Lung (tissue), 11 donors: ENCODE measurements at regions not wholly inside any gene's neighbourhood (a gene's known extent, or its start where the extent isn't known, plus 50 kb on each side); places are given as distances from the start of the nearest gene placed in this dataset.

Source experiments
- ATAC-seq: fragments of 200-7000 bp; cut with Tn5 transposase; one replicate; pipeline ENCODE4 v1.9.1; 2020; ENCODE audit warnings: moderate number of reproducible peaks; ENCODE audit not compliant: insufficient read depth, low FRiP score
- DNase-seq, 3 donors: peaks; one replicate each; pipeline ENCODE4 v3.0.0-alpha.2; 2013 to 2017
- H3K27ac ChIP-seq, 2 donors: one replicate each; pipeline ENCODE4 v1.5.1; 2013; ENCODE audit warnings: mild to moderate bottlenecking in 2 of 2, moderate library complexity in 2 of 2, control low read depth in 1 of 2, inconsistent platforms in 1 of 2, low read depth in 1 of 2, low read length in 1 of 2
- H3K27me3 ChIP-seq, 3 donors: one replicate each; pipeline ENCODE4 v1.5.1; 2013; ENCODE audit warnings: low read length in 2 of 3; ENCODE audit not compliant: control insufficient read depth in 3 of 3, insufficient read depth in 3 of 3
- H3K36me3 ChIP-seq, 4 donors: one replicate each; pipeline ENCODE4 v1.5.1; 2013; ENCODE audit warnings: low read length in 4 of 4, mild to moderate bottlenecking in 1 of 4, moderate library complexity in 1 of 4; ENCODE audit not compliant: control insufficient read depth in 4 of 4, insufficient read depth in 4 of 4
- H3K4me1 ChIP-seq, 5 donors: one replicate each; pipeline ENCODE4 v1.5.1; 2013; ENCODE audit warnings: low read length in 5 of 5, mild to moderate bottlenecking in 2 of 5, moderate library complexity in 1 of 5; ENCODE audit not compliant: control insufficient read depth in 5 of 5, insufficient read depth in 5 of 5
- H3K4me3 ChIP-seq: one replicate; pipeline ENCODE4 v1.5.1; 2013; ENCODE audit warnings: mild to moderate bottlenecking, control low read depth, moderate library complexity
- H3K9ac ChIP-seq, 2 donors: one replicate each; pipeline ENCODE4 v1.5.1; 2013; ENCODE audit warnings: low read length in 2 of 2, control low read depth in 1 of 2; ENCODE audit not compliant: insufficient read depth in 1 of 2
- H3K9me3 ChIP-seq, 4 donors: one replicate each; pipeline ENCODE4 v1.5.1; 2013; ENCODE audit warnings: low read length in 3 of 4, mild to moderate bottlenecking in 1 of 4, moderate library complexity in 1 of 4; ENCODE audit not compliant: control insufficient read depth in 4 of 4, insufficient read depth in 3 of 4
- CTCF ChIP-seq: IDR thresholded peaks from 2 replicates; pipeline ENCODE4 v1.5.1; 2012; ENCODE audit warnings: mild to moderate bottlenecking; ENCODE audit errors: control extremely low read depth, extremely low read depth
- WGBS, 2 donors: extraction: QIAGEN DNeasy Blood & Tissue Kit; methylation state at CpG; one replicate each; pipeline ENCODE4 v1.1.7; 2013; 5-methylcytosine and 5-hydroxymethylcytosine counted together
- donor health status: control.
- donor health status: control.
- donor health status: Bipolar disorder and iron deficiency.
- donor health status: healthy.
- donor health status: DM: yes; HTN: yes; CAD: no.

GRCh38 chr5:3323144-3323543 lies 272.5 kb upstream of the IRX1 start:
- peaks cover 0 to 11% (median 1%) of the 10 kb centered on the region in 4 donors for H3K9me3 ChIP-seq
- H3K4me3 ChIP-seq, result no peak overlapping the region
- TF ChIP-seq CTCF, result no peak
- no peaks in the 10 kb centered on the region for H3K27me3 ChIP-seq
- WGBS, 2 donors, result 92% methylated on average over 3 of the region's 3 CpGs
- DNase-seq (no peak), ATAC-seq (no peak)
- no peak overlapping the region for H3K9ac ChIP-seq
- H3K4me1 ChIP-seq, result peaks cover 0 to 17% (median 6%) of the 10 kb centered on the region in 5 donors
- no peak overlapping the region for H3K27ac ChIP-seq
- H3K36me3 ChIP-seq, result no peaks in the 10 kb centered on the region

GRCh38 chr5:3322642-3323041 lies 273.0 kb upstream of the IRX1 start:
- no peak overlapping the region for H3K27ac ChIP-seq
- WGBS, 2 donors, result 96 to 97% methylated on average over 3 of the region's 3 CpGs
- TF ChIP-seq CTCF, result no peak
- H3K9ac ChIP-seq, result no peak overlapping the region
- H3K4me3 ChIP-seq, result no peak overlapping the region
- ATAC-seq (no peak), DNase-seq (peak in 1 of 3 donors; percentile 7)
- H3K27me3 ChIP-seq, result no peaks in the 10 kb centered on the region
- no peaks in the 10 kb centered on the region for H3K36me3 ChIP-seq
- peaks cover 0 to 11% (median 1%) of the 10 kb centered on the region in 4 donors for H3K9me3 ChIP-seq
- H3K4me1 ChIP-seq, result peaks cover 0 to 17% (median 6%) of the 10 kb centered on the region in 5 donors

- WGBS, 2 donors, result 89 to 91% methylated on average over 10 of the region's 10 CpGs
- DNase-seq, result peak in 1 of 3 donors; percentile 9
- Histone ChIP-seq H3K27ac (no peak overlapping the region), H3K9ac (no peak overlapping the region), H3K4me1 (peaks cover 0 to 17% (median 6%) of the 10 kb centered on the region in 5 donors), H3K9me3 (peaks cover 0 to 11% (median 1%) of the 10 kb centered on the region in 4 donors), H3K36me3 (no peaks in the 10 kb centered on the region), H3K27me3 (no peaks in the 10 kb centered on the region), H3K4me3 (no peak overlapping the region)
- TF ChIP-seq CTCF, result no peak
- no peak for ATAC-seq
Observed at GRCh38 chr5:3321923-3322322, 273.7 kb upstream of the IRX1 start.

GRCh38 chr5:3321119-3321760 lies 274.4 kb upstream of the IRX1 start:
- H3K9me3 ChIP-seq, result peaks cover 0 to 9% (median 1%) of the 10 kb centered on the region in 4 donors
- peaks cover 0 to 17% (median 6%) of the 10 kb centered on the region in 5 donors for H3K4me1 ChIP-seq
- no peak overlapping the region for H3K4me3 ChIP-seq
- no peak for ATAC-seq
- H3K27me3 ChIP-seq, result no peaks in the 10 kb centered on the region
- DNase-seq, result peak; percentile 24 to 61 (median 54)
- H3K9ac ChIP-seq, result no peak overlapping the region
- TF ChIP-seq CTCF, result no peak
- WGBS, 2 donors, result 78 to 85% methylated on average over 11 of the region's 11 CpGs
- no peak overlapping the region for H3K27ac ChIP-seq
- no peaks in the 10 kb centered on the region for H3K36me3 ChIP-seq
